ENCODE measurements at regions not wholly inside any gene's neighbourhood (a gene's known extent, or its start where the extent isn't known, plus 50 kb on each side); places are given as distances from the start of the nearest gene placed in this dataset.

GRCh38 chr1:62917314-62917713 is 133.4 kb downstream of the ATG4C start:
- no peak for DNase-seq (ENCODE audit: low read depth in 4 of 4, low spot score in 3 of 4)

GRCh38 chr1:62917805-62918204 is 133.9 kb downstream of the ATG4C start:
- DNase-seq (ENCODE audit: low read depth in 4 of 4, low spot score in 3 of 4), result no peak

GRCh38 chr1:62918700-62919099 is 134.8 kb downstream of the ATG4C start:
- DNase-seq (ENCODE audit: low read depth in 4 of 4, low spot score in 3 of 4), result no peak

GRCh38 chr1:62922006-62922405 is 138.1 kb downstream of the ATG4C start:
- DNase-seq (ENCODE audit: low read depth in 4 of 4, low spot score in 3 of 4), result no peak

GRCh38 chr1:62924983-62925790 is 141.3 kb downstream of the ATG4C start:
- DNase-seq (ENCODE audit: low read depth in 4 of 4, low spot score in 3 of 4), result no peak

- no peak for DNase-seq (ENCODE audit: low read depth in 4 of 4, low spot score in 3 of 4)
Measured at GRCh38 chr1:62926681-62927252, 142.8 kb downstream of the ATG4C start.

GRCh38 chr1:62928885-62929284 is 145.0 kb downstream of the ATG4C start:
- no peak for DNase-seq (ENCODE audit: low read depth in 4 of 4, low spot score in 3 of 4)

- no peak for DNase-seq (ENCODE audit: low read depth in 4 of 4, low spot score in 3 of 4)
Measured at GRCh38 chr1:62937634-62938296, 153.8 kb downstream of the ATG4C start.

- no peak for DNase-seq (ENCODE audit: low read depth in 4 of 4, low spot score in 3 of 4)
Measured at GRCh38 chr1:62941780-62942179, 157.8 kb downstream of the ATG4C start.

GRCh38 chr1:62946511-62946910 is 162.6 kb downstream of the ATG4C start:
- DNase-seq (ENCODE audit: low read depth in 4 of 4, low spot score in 3 of 4), result no peak

GRCh38 chr1:62951428-62951827 is 167.5 kb downstream of the ATG4C start:
- DNase-seq (ENCODE audit: low read depth in 4 of 4, low spot score in 3 of 4), result no peak

- DNase-seq (ENCODE audit: low read depth in 4 of 4, low spot score in 3 of 4), result no peak
Measured at GRCh38 chr1:62952596-62952995, 168.7 kb downstream of the ATG4C start.

- DNase-seq (ENCODE audit: low read depth in 4 of 4, low spot score in 3 of 4), result no peak
Measured at GRCh38 chr1:62953633-62954032, 169.7 kb downstream of the ATG4C start.

GRCh38 chr1:62954758-62955157 is 170.8 kb downstream of the ATG4C start:
- no peak for DNase-seq (ENCODE audit: low read depth in 4 of 4, low spot score in 3 of 4)

- no peak for DNase-seq (ENCODE audit: low read depth in 4 of 4, low spot score in 3 of 4)
Measured at GRCh38 chr1:62955666-62956065, 171.7 kb downstream of the ATG4C start.

GRCh38 chr1:62962014-62962812 is 178.3 kb downstream of the ATG4C start:
- DNase-seq (ENCODE audit: low read depth in 4 of 4, low spot score in 3 of 4), result no peak

- peak in 2 of 4 donors; percentile 10 to 20 for DNase-seq (ENCODE audit: low read depth in 4 of 4, low spot score in 3 of 4)
Measured at GRCh38 chr1:62962901-62963776, 179.2 kb downstream of the ATG4C start.

- no peak for DNase-seq (ENCODE audit: low read depth in 4 of 4, low spot score in 3 of 4)
Measured at GRCh38 chr1:62964141-62964540, 180.2 kb downstream of the ATG4C start.

- no peak for DNase-seq (ENCODE audit: low read depth in 4 of 4, low spot score in 3 of 4)
Measured at GRCh38 chr1:62967031-62967430, 183.1 kb downstream of the ATG4C start.

- no peak for DNase-seq (ENCODE audit: low read depth in 4 of 4, low spot score in 3 of 4)
Measured at GRCh38 chr1:62977366-62977765, 193.4 kb downstream of the ATG4C start.

Measured in left renal pelvis (tissue), 4 donors.